ENCODE measurements at regions not wholly inside any gene's neighbourhood (a gene's known extent, or its start where the extent isn't known, plus 50 kb on each side); places are given as distances from the start of the nearest gene placed in this dataset.

DNA sequence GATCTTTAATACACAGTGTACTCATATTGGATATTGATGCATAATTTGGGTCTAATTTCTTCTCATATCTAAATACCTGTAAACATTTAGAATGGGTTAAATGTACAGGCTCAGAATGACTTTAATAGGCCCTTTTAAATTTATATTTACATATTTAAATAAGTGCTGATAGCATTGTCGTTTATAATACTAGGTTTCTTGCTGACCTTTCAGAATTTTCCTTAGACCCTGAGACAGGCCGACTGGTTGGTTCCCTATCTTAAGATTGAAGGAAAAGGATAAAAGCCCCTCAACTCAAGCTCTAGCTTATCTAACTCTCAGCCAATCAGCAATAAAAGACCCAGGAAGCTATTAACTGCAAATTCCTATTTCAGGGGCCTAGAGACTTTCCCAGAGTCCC, 67.8 kb upstream of the HNMT start:
- H3K4me1 ChIP-seq: no peaks in the 10 kb centered on the region
- no peak for TF ChIP-seq POLR2A (IDR thresholded peaks at IDR 0.05)
- TF ChIP-seq, protein P1, sequence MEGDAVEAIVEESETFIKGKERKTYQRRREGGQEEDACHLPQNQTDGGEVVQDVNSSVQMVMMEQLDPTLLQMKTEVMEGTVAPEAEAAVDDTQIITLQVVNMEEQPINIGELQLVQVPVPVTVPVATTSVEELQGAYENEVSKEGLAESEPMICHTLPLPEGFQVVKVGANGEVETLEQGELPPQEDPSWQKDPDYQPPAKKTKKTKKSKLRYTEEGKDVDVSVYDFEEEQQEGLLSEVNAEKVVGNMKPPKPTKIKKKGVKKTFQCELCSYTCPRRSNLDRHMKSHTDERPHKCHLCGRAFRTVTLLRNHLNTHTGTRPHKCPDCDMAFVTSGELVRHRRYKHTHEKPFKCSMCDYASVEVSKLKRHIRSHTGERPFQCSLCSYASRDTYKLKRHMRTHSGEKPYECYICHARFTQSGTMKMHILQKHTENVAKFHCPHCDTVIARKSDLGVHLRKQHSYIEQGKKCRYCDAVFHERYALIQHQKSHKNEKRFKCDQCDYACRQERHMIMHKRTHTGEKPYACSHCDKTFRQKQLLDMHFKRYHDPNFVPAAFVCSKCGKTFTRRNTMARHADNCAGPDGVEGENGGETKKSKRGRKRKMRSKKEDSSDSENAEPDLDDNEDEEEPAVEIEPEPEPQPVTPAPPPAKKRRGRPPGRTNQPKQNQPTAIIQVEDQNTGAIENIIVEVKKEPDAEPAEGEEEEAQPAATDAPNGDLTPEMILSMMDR (IDR thresholded peaks at IDR 0.05): no peak
- H3K36me3 ChIP-seq (ENCODE audit: low read depth, missing control alignments): no peaks in the 10 kb centered on the region
- no peak overlapping the region for H3K27ac ChIP-seq
- no peaks in the 10 kb centered on the region for H3K9me3 ChIP-seq
- 74 to 85% methylated on average over 2 of the region's 2 CpGs for WGBS, 2 donors
- H3K27me3 ChIP-seq: no peaks in the 10 kb centered on the region
- H3K4me3 ChIP-seq: no peak overlapping the region
- DNase-seq: no peak
- intact Hi-C loops (cut with DNase I; ENCODE audit: low total_unique reads): no loop called here

DNA sequence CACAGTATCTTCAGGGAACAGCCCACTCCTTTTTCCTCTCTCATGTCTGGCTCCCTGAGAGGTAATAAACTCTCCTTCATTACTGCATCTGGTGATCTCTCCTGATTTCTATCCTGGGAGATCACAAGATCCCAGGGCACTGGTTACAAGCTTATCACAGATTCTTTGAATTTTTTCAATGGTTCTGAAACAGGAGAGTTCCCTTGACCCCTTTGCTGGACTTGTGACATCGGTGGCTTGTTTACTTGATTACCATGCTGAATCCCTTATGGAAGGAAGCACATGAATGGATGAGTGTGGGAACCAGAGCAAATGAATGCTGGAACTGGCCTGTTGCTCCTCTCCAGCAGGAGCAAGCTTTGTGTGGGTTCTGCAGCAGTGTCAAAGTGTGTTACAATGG, 67.2 kb upstream of the HNMT start:
- WGBS, 2 donors: 77 to 88% methylated on average over 1 of the region's 1 CpG
- no peak overlapping the region for H3K27ac ChIP-seq
- no peaks in the 10 kb centered on the region for H3K36me3 ChIP-seq (ENCODE audit: low read depth, missing control alignments)
- intact Hi-C loops (cut with DNase I; ENCODE audit: low total_unique reads): no loop called here
- no peaks in the 10 kb centered on the region for H3K27me3 ChIP-seq
- H3K9me3 ChIP-seq: no peaks in the 10 kb centered on the region
- H3K4me3 ChIP-seq: no peak overlapping the region
- TF ChIP-seq, protein P1 (IDR thresholded peaks at IDR 0.05): no peak
- no peak for TF ChIP-seq POLR2A (IDR thresholded peaks at IDR 0.05)
- no peak for DNase-seq
- H3K4me1 ChIP-seq: no peaks in the 10 kb centered on the region

DNA sequence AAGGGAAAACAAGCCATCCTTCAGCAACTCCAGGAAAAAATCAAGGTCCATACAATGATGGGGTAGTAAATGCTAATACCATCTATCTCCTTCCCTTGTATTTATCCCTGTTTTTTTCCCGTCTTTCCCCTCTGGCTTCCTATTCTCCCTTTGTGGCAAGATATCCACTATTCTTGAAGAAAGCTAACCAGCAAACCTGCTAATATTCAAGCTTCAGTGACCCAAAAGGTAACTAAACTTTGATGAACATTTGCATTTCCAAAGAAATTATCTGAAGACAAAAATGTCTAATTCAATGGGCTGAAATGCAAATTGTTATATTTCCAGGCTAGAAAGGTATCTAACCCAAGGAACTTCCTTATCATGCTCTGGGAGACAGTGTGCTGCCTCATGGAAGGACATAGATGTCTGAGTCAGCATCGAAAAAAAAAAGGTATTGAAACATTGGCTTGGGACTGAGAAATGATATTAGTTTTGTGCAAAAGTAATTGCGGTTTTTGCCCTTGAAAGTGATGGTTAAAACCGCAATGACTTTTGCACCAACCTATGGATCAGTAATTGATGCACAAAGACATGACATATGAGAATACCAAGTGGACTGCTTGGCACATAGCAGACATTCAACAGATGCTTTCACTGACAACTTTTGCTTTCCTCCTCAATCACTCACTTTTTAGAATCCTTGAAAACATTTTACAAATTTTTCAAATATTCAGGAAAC, 63.7 kb upstream of the HNMT start:
- no peak overlapping the region for H3K27ac ChIP-seq
- H3K27me3 ChIP-seq: no peaks in the 10 kb centered on the region
- intact Hi-C loops (cut with DNase I; ENCODE audit: low total_unique reads): no loop called here
- H3K36me3 ChIP-seq (ENCODE audit: low read depth, missing control alignments): no peaks in the 10 kb centered on the region
- no peaks in the 10 kb centered on the region for H3K9me3 ChIP-seq
- no peak overlapping the region for H3K4me3 ChIP-seq
- WGBS, 2 donors: 67 to 73% methylated on average over 4 of the region's 4 CpGs
- DNase-seq: no peak
- no peaks in the 10 kb centered on the region for H3K4me1 ChIP-seq
- TF ChIP-seq, protein P1 (IDR thresholded peaks at IDR 0.05): no peak
- no peak for TF ChIP-seq POLR2A (IDR thresholded peaks at IDR 0.05)

DNA sequence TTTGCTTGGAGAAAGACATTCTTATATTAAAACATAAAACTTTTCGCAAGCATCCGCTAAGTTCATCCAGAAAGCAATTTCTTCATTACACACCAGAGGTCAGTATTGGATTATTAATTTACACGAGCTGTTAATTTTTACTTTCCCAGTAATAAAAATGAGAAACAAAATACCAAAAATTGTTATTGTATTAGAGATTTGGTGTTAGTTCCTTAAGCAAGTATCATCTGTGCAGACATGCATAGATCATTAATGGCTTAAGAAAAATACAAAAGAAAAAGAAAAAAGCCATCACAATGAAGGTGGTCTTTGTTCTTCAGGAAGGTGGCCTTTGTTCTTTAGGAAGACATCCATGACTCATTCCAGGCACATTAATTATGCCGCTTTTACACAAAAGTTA, 53.6 kb upstream of the HNMT start:
- intact Hi-C loops (cut with DNase I; ENCODE audit: low total_unique reads): no loop called here
- no peak overlapping the region for H3K4me3 ChIP-seq
- no peak for DNase-seq
- 32 to 54% methylated on average over 4 of the region's 4 CpGs for WGBS, 2 donors
- no peaks in the 10 kb centered on the region for H3K9me3 ChIP-seq
- TF ChIP-seq POLR2A (IDR thresholded peaks at IDR 0.05): no peak
- TF ChIP-seq, protein P1 (IDR thresholded peaks at IDR 0.05): peak in 2 of 3 experiments; percentile 49 to 55
- H3K36me3 ChIP-seq (ENCODE audit: low read depth, missing control alignments): no peaks in the 10 kb centered on the region
- H3K27ac ChIP-seq: no peak overlapping the region
- no peaks in the 10 kb centered on the region for H3K4me1 ChIP-seq
- no peaks in the 10 kb centered on the region for H3K27me3 ChIP-seq

DNA sequence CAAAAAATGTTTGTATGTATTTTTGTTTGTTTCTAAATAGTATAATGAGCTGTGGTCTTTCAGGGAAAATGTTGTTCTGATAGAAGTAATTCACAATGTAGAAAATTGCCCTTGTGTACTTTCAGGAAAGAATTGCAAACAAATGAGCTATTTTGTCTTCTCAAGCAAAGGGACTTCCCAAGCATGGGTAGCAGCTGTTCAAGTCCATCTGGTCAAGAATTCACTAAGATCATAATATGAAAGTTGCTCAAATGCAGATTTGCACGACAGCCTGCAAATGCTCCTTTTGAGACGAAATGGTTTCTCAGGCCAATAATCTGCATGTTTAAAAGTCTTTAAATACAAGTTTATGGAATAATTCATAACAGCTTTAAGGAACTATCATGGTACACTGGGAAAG, 51.9 kb upstream of the HNMT start:
- 65 to 77% methylated on average over 2 of the region's 2 CpGs for WGBS, 2 donors
- Histone ChIP-seq H3K9me3 (no peaks in the 10 kb centered on the region), H3K36me3 (ENCODE audit: low read depth, missing control alignments) (no peaks in the 10 kb centered on the region), H3K27ac (no peak overlapping the region), H3K4me3 (no peak overlapping the region), H3K4me1 (no peaks in the 10 kb centered on the region), H3K27me3 (no peaks in the 10 kb centered on the region)
- TF ChIP-seq, protein P1 (IDR thresholded peaks at IDR 0.05): no peak
- TF ChIP-seq POLR2A (IDR thresholded peaks at IDR 0.05): no peak
- intact Hi-C loops (cut with DNase I; ENCODE audit: low total_unique reads): no loop called here
- no peak for DNase-seq
